IMR-90 (cell line): ENCODE measurements at regions not wholly inside any gene's neighbourhood (a gene's known extent, or its start where the extent isn't known, plus 50 kb on each side); places are given as distances from the start of the nearest gene placed in this dataset.

Source experiments
- ATAC-seq: fragments of 200-7000 bp; cut with Tn5 transposase; 2 replicates; pipeline ENCODE4 v1.9.1; 2020; ENCODE audit warnings: low read depth, mild to moderate bottlenecking, moderate library complexity
- BruUV-seq: library from RNA; stranded (reverse); fragments of 400-500 nt; replicated peaks from 2 replicates; lab custom pipeline; 2021; lab: Mats Ljungman, UMichigan
- CTCF ChIA-PET: fragments of 300-600 bp; formaldehyde crosslinking; extraction: SDS; loops from one replicate; lab custom pipeline; 2021; ENCODE audit warnings: antibody characterized with exemption; lab: Yijun Ruan, JAX
- POLR2A ChIA-PET: fragments of 300-600 bp; sonication (Branson Sonifier 250); formaldehyde crosslinking; loops from one replicate; lab custom pipeline; 2022; ENCODE audit warnings: antibody characterized with exemption; ENCODE audit not compliant: unreplicated experiment; lab: Charles Lee
- DNase-seq: peaks from one replicate; pipeline ENCODE4 v3.0.0; 2013
- H2AFZ ChIP-seq: replicated peaks from 2 replicates; pipeline ENCODE3; 2013; ENCODE audit warnings: low read length, mild to moderate bottlenecking; ENCODE audit not compliant: poor library complexity
- H2AK5ac ChIP-seq: 2 replicates; pipeline ENCODE4 v1.6.1; 2013; ENCODE audit warnings: low read depth, low read length, inconsistent platforms
- H2AK9ac ChIP-seq: replicated peaks from 2 replicates; pipeline ENCODE3; 2013; ENCODE audit warnings: mild to moderate bottlenecking, low read depth, low read length, moderate library complexity; ENCODE audit not compliant: poor library complexity
- H2BK120ac ChIP-seq: 2 replicates; pipeline ENCODE4 v1.6.1; 2013; ENCODE audit warnings: low read depth, low read length, inconsistent platforms
- H2BK15ac ChIP-seq: 3 replicates; pipeline ENCODE4 v1.6.1; 2013; ENCODE audit warnings: low read depth, low read length, inconsistent platforms
- H2BK20ac ChIP-seq: 2 replicates; pipeline ENCODE4 v1.6.1; 2013; ENCODE audit warnings: low read depth, mild to moderate bottlenecking, inconsistent platforms, low read length, moderate library complexity
- H2BK5ac ChIP-seq: 2 replicates; pipeline ENCODE4 v1.6.1; 2013; ENCODE audit warnings: mild to moderate bottlenecking, low read depth, low read length, inconsistent platforms; ENCODE audit not compliant: poor library complexity, severe bottlenecking
- H3K14ac ChIP-seq: replicated peaks from 2 replicates; pipeline ENCODE4 v1.6.1; 2013; ENCODE audit warnings: low read depth, low read length, inconsistent platforms
- H3K18ac ChIP-seq: 2 replicates; pipeline ENCODE4 v1.6.1; 2013; ENCODE audit warnings: low read depth, low read length, control low read depth
- H3K23ac ChIP-seq: 2 replicates; pipeline ENCODE4 v1.6.1; 2013; ENCODE audit warnings: low read depth, low read length, inconsistent platforms
- H3K27ac ChIP-seq: 2 replicates; pipeline ENCODE4 v1.5.1; 2013; ENCODE audit warnings: mild to moderate bottlenecking, control low read depth, low read length; ENCODE audit not compliant: insufficient read depth
- H3K27me3 ChIP-seq: 2 replicates; pipeline ENCODE4 v1.6.1; 2013; ENCODE audit warnings: low read length; ENCODE audit not compliant: control insufficient read depth, insufficient read depth
- H3K36me3 ChIP-seq: 2 replicates; pipeline ENCODE4 v1.6.1; 2013; ENCODE audit warnings: low read length, mixed read lengths; ENCODE audit not compliant: control insufficient read depth, insufficient read depth
- H3K4ac ChIP-seq: 2 replicates; pipeline ENCODE4 v1.6.1; 2013; ENCODE audit warnings: low read depth, low read length, inconsistent platforms
- H3K4me1 ChIP-seq: 2 replicates; pipeline ENCODE4 v1.6.1; 2013; ENCODE audit warnings: low read length, mixed read lengths; ENCODE audit not compliant: control insufficient read depth, insufficient read depth
- H3K4me2 ChIP-seq: 2 replicates; pipeline ENCODE4 v1.6.1; 2013; ENCODE audit warnings: low read depth, mild to moderate bottlenecking, control low read depth, low read length, moderate library complexity
- H3K4me3 ChIP-seq: 2 replicates; pipeline ENCODE4 v1.5.1; 2013; ENCODE audit warnings: low read depth, mild to moderate bottlenecking, control low read depth, low read length, moderate library complexity; ENCODE audit not compliant: insufficient read depth
- H3K56ac ChIP-seq: 2 replicates; pipeline ENCODE4 v1.6.1; 2013; ENCODE audit warnings: low read length, inconsistent platforms; ENCODE audit not compliant: insufficient read depth; ENCODE audit errors: extremely low read depth
- H3K79me1 ChIP-seq, 2 experiments: 2 replicates each; pipeline ENCODE4 v1.6.1; 2013; ENCODE audit warnings: low read length in 2 of 2, inconsistent platforms in 1 of 2, low read depth in 1 of 2
- H3K9ac ChIP-seq: 2 replicates; pipeline ENCODE4 v1.6.1; 2013; ENCODE audit warnings: low read depth, low read length, control low read depth
- H3K9me1 ChIP-seq: 2 replicates; pipeline ENCODE4 v1.6.1; 2013; ENCODE audit warnings: low read length, inconsistent platforms; ENCODE audit not compliant: insufficient read depth
- H3K9me3 ChIP-seq: 2 replicates; pipeline ENCODE4 v1.6.1; 2013; ENCODE audit warnings: low read length; ENCODE audit not compliant: control insufficient read depth, insufficient read depth
- H4K20me1 ChIP-seq: 2 replicates; pipeline ENCODE4 v1.6.1; 2013; ENCODE audit warnings: low read length, inconsistent platforms; ENCODE audit not compliant: insufficient read depth
- H4K5ac ChIP-seq: 2 replicates; pipeline ENCODE4 v1.6.1; 2013; ENCODE audit warnings: mild to moderate bottlenecking, low read depth, low read length, control low read depth
- H4K8ac ChIP-seq, 2 experiments: 2 replicates each; pipeline ENCODE4 v1.6.1; 2013; ENCODE audit warnings: low read depth in 2 of 2, low read length in 2 of 2, control low read depth in 1 of 2, inconsistent platforms in 1 of 2
- H4K91ac ChIP-seq: 2 replicates; pipeline ENCODE4 v1.6.1; 2013; ENCODE audit warnings: low read depth, low read length, inconsistent platforms; ENCODE audit not compliant: insufficient read depth
- BHLHE40 ChIP-seq: fragments of 150-350 bp; IDR thresholded peaks from 2 replicates; pipeline ENCODE4 v1.6.1; 2016; ENCODE audit warnings: mild to moderate bottlenecking, low read depth, low read length
- CEBPB ChIP-seq: IDR thresholded peaks from 2 replicates; pipeline ENCODE4 v1.6.1; 2012; ENCODE audit warnings: low read depth, low read length, improper control_type of control experiment
- CHD1 ChIP-seq: IDR thresholded peaks from 2 replicates; pipeline ENCODE4 v1.6.1; 2012; ENCODE audit warnings: low read depth, low read length, improper control_type of control experiment
- MXI1 ChIP-seq: IDR thresholded peaks from 2 replicates; pipeline ENCODE4 v1.6.1; 2012; ENCODE audit warnings: low read depth, mild to moderate bottlenecking, low read length, moderate library complexity, borderline replicate concordance
- POLR2A ChIP-seq: IDR thresholded peaks from 2 replicates; pipeline ENCODE4 v1.6.1; 2012; ENCODE audit warnings: mild to moderate bottlenecking, low read depth, low read length
- RAD21 ChIP-seq: IDR thresholded peaks from 2 replicates; pipeline ENCODE4 v1.6.1; 2012; ENCODE audit warnings: low read length, improper control_type of control experiment
- WGBS, 2 experiments: methylation state at CpG; one replicate each; pipeline versions ENCODE4 v1.1.5 to v1.1.7; 2013; ENCODE audit warnings: missing lambda C conversion rate in 2 of 2; ENCODE audit not compliant: insufficient read length in 1 of 2; ENCODE audit errors: extremely low coverage in 2 of 2; 5-methylcytosine and 5-hydroxymethylcytosine counted together
- dilution Hi-C: fragments of 300-500 bp; cut with HindIII; formaldehyde crosslinking; loops from one replicate; pipeline ENCODE4 v1.14.3; 2018; ENCODE audit warnings: low sequenced_read_pairs; ENCODE audit not compliant: unreplicated experiment
- in situ Hi-C: fragments of 300-500 bp; cut with MboI; formaldehyde crosslinking; loops from 3 replicates; pipeline ENCODE4 v1.14.3; 2019; ENCODE audit warnings: low sequenced_read_pairs, inconsistent platforms, mixed read lengths
- intact Hi-C: fragments of 100-400 bp; cut with micrococcal nuclease; formaldehyde crosslinking; loops from 2 replicates; pipeline ENCODE4 v1.10.0; 2022
- TF ChIP-seq, protein P1 (sequence below): fragments of 150-350 bp; IDR thresholded peaks from 2 replicates; pipeline ENCODE4 v1.6.1; 2016; ENCODE audit warnings: low read depth, mild to moderate bottlenecking, low read length, moderate library complexity, borderline replicate concordance
- TF ChIP-seq, protein P2 (sequence below): conservative IDR thresholded peaks from 2 replicates; pipeline ENCODE4 v1.5.1; 2012; ENCODE audit warnings: mild to moderate bottlenecking, low read depth, low read length, improper control_type of control experiment

DNA sequence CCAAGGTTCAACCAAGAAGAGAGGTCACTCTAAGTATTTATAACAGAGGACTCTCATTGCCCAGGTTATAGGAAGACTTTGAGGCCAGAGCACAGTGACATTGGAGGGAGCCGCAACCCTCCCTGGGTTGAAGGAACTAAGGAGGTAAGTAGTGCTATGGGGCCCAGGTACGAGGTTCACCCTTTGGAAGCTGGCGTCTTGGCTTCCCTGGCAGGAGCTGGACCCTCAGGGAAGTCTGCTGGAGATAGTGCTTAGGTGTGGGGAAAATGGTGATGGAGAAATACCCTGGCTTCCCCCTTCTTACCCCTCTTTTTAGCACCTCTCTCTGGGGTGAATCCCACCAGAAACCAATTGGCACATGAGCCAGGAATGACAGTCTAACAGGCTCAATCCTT, 317.9 kb upstream of the ZNF32 start:
- H3K27ac ChIP-seq = no peak overlapping the region
- no CpG with 5 or more reads among the region's 3 CpGs for WGBS, 2 experiments
- H2BK15ac ChIP-seq = no peak overlapping the region
- H3K9me3 ChIP-seq = no peaks in the 10 kb centered on the region
- no peak overlapping the region for H3K9ac ChIP-seq
- H3K56ac ChIP-seq = no peak overlapping the region
- TF ChIP-seq CEBPB (no peak), CHD1 (no peak), POLR2A (no peak), MXI1 (no peak), BHLHE40 (no peak), RAD21 (no peak)
- TF ChIP-seq, protein P1, sequence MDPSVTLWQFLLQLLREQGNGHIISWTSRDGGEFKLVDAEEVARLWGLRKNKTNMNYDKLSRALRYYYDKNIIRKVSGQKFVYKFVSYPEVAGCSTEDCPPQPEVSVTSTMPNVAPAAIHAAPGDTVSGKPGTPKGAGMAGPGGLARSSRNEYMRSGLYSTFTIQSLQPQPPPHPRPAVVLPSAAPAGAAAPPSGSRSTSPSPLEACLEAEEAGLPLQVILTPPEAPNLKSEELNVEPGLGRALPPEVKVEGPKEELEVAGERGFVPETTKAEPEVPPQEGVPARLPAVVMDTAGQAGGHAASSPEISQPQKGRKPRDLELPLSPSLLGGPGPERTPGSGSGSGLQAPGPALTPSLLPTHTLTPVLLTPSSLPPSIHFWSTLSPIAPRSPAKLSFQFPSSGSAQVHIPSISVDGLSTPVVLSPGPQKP = no peak
- TF ChIP-seq, protein P2, sequence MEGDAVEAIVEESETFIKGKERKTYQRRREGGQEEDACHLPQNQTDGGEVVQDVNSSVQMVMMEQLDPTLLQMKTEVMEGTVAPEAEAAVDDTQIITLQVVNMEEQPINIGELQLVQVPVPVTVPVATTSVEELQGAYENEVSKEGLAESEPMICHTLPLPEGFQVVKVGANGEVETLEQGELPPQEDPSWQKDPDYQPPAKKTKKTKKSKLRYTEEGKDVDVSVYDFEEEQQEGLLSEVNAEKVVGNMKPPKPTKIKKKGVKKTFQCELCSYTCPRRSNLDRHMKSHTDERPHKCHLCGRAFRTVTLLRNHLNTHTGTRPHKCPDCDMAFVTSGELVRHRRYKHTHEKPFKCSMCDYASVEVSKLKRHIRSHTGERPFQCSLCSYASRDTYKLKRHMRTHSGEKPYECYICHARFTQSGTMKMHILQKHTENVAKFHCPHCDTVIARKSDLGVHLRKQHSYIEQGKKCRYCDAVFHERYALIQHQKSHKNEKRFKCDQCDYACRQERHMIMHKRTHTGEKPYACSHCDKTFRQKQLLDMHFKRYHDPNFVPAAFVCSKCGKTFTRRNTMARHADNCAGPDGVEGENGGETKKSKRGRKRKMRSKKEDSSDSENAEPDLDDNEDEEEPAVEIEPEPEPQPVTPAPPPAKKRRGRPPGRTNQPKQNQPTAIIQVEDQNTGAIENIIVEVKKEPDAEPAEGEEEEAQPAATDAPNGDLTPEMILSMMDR = no peak
- CTCF ChIA-PET = no interaction called here
- no peaks in the 10 kb centered on the region for H3K36me3 ChIP-seq
- H3K4ac ChIP-seq = no peak overlapping the region
- no peaks in the 10 kb centered on the region for H3K79me1 ChIP-seq
- no peak overlapping the region for H4K8ac ChIP-seq
- no peak overlapping the region for H3K4me3 ChIP-seq
- in situ Hi-C loops (no loop called here), intact Hi-C loops (no loop called here), dilution Hi-C loops (no loop called here)
- H3K9me1 ChIP-seq = peaks cover 7% of the 10 kb centered on the region; the same call in 1 of the 2 replicates
- no peak overlapping the region for H3K18ac ChIP-seq
- H3K27me3 ChIP-seq = peaks cover 32% of the 10 kb centered on the region
- no peak overlapping the region for H2BK5ac ChIP-seq
- H2AFZ ChIP-seq = no peak overlapping the region
- no peak overlapping the region for H4K5ac ChIP-seq
- peaks cover 7% of the 10 kb centered on the region; the same call in 1 of the 2 replicates for H3K4me1 ChIP-seq
- no peak overlapping the region for H3K23ac ChIP-seq
- ATAC-seq (no peak), DNase-seq (no peak)
- no peak overlapping the region for H2AK9ac ChIP-seq
- H3K4me2 ChIP-seq = no peak overlapping the region
- no TSS peak for BruUV-seq
- H2BK20ac ChIP-seq = no peak overlapping the region
- no peak overlapping the region for H3K14ac ChIP-seq
- H2AK5ac ChIP-seq = no peak overlapping the region
- H2BK120ac ChIP-seq = no peak overlapping the region
- H4K91ac ChIP-seq = no peak overlapping the region
- H4K20me1 ChIP-seq = no peaks in the 10 kb centered on the region
- POLR2A ChIA-PET = no interaction called here
